Dendritic cell treated with granulocyte-macrophage colony-stimulating factor and Interleukin-4, amounts not matched to agents 40 ng/mL and 50 ng/mL, for 4 days (primary cell): ENCODE measurements at regions not wholly inside any gene's neighbourhood (a gene's known extent, or its start where the extent isn't known, plus 50 kb on each side); places are given as distances from the start of the nearest gene placed in this dataset.

ENCODE experiments used
- H3K27ac Mint-ChIP-seq: one replicate; pipeline ENCODE4 v1.8.0; 2022; ENCODE audit warnings: mild to moderate bottlenecking, mixed read lengths
- H3K27me3 Mint-ChIP-seq: one replicate; pipeline ENCODE4 v1.8.0; 2022; ENCODE audit warnings: mild to moderate bottlenecking, mixed read lengths
- H3K36me3 Mint-ChIP-seq: one replicate; pipeline ENCODE4 v1.8.0; 2022; ENCODE audit warnings: low read depth, mixed read lengths
- H3K4me1 Mint-ChIP-seq: one replicate; pipeline ENCODE4 v1.8.0; 2022; ENCODE audit warnings: low read depth, mixed read lengths
- H3K4me3 Mint-ChIP-seq: one replicate; pipeline ENCODE4 v1.8.0; 2022; ENCODE audit warnings: mild to moderate bottlenecking, moderate library complexity, mixed read lengths
- H3K9me3 Mint-ChIP-seq: one replicate; pipeline ENCODE4 v1.8.0; 2022; ENCODE audit warnings: mixed read lengths
- intact Hi-C: fragments of 100-400 bp; cut with micrococcal nuclease; formaldehyde crosslinking; loops from one replicate; pipeline ENCODE4 v1.15.0; 2022

DNA sequence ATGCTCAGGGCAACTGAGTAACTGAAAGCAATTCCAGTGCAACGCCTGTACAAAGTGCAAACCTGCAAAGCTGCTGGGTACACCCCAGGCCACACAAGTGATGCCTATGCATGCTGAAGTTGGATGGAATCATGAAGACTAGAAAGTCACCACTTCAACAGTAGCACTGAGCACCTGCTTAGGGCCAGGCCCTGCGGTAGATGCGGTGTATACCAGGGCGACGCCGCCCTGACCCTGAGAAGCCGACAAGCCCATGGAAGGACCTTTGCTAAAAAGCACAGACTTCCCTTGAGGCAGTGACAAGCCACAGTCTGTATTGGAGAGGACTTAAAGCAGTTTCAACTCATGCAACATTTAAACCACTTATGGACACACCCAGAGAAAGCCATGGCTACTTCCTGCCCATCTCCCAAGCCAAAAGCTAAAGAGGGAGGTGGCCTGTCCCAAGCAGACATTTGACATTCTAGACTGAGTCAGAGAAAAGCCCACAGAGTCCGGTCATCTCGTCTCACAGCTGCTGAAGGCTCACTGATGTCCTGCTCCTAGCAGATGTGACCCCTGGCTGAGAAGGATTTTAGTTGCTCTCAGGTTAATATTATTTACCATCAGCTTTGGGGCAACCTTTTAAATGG lies 843.9 kb upstream of the TMEM132C start:
- intact Hi-C loops, result no loop called here
- Mint-ChIP-seq H3K27me3 (no peaks in the 10 kb centered on the region), H3K4me3 (no peak overlapping the region), H3K36me3 (no peaks in the 10 kb centered on the region), H3K27ac (no peak overlapping the region), H3K4me1 (no peaks in the 10 kb centered on the region), H3K9me3 (peaks cover 28% of the 10 kb centered on the region)

DNA sequence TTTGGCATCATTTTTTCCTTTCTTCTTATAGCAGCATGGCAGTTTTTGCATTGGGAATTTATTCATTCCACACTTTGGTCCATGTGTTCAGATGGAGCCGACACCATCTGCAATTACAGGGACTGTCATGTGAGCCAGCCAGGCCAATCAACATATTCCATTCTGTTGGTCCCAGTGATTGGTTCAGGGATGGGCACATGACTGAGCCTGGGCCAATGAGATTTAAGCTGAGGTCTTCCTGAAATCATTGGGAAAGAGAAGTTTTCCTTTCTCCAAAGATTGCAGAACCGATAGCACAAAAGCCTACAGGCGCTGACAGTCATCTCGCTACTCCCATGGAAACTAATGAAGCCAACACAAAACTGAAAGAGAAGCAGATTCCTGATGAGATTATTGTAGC lies 841.5 kb upstream of the TMEM132C start:
- H3K27me3 Mint-ChIP-seq, result no peaks in the 10 kb centered on the region
- peaks cover 8% of the 10 kb centered on the region for H3K9me3 Mint-ChIP-seq
- H3K36me3 Mint-ChIP-seq, result no peaks in the 10 kb centered on the region
- no peak overlapping the region for H3K4me3 Mint-ChIP-seq
- H3K4me1 Mint-ChIP-seq, result no peaks in the 10 kb centered on the region
- H3K27ac Mint-ChIP-seq, result no peak overlapping the region
- intact Hi-C loops, result no loop called here

- H3K4me1 Mint-ChIP-seq, result no peaks in the 10 kb centered on the region
- no peaks in the 10 kb centered on the region for H3K27me3 Mint-ChIP-seq
- H3K36me3 Mint-ChIP-seq, result no peaks in the 10 kb centered on the region
- no peak overlapping the region for H3K27ac Mint-ChIP-seq
- intact Hi-C loops, result no loop called here
- H3K9me3 Mint-ChIP-seq, result no peaks in the 10 kb centered on the region
- no peak overlapping the region for H3K4me3 Mint-ChIP-seq
These were observed 838.5 kb upstream of the TMEM132C start for GRCh38 chr12:127428420-127428819.

- Mint-ChIP-seq H3K36me3 (no peaks in the 10 kb centered on the region), H3K9me3 (no peaks in the 10 kb centered on the region), H3K27me3 (no peaks in the 10 kb centered on the region), H3K27ac (no peak overlapping the region), H3K4me3 (no peak overlapping the region), H3K4me1 (no peaks in the 10 kb centered on the region)
- intact Hi-C loops, result no loop called here
These were observed 837.3 kb upstream of the TMEM132C start for GRCh38 chr12:127429551-127430285.

DNA sequence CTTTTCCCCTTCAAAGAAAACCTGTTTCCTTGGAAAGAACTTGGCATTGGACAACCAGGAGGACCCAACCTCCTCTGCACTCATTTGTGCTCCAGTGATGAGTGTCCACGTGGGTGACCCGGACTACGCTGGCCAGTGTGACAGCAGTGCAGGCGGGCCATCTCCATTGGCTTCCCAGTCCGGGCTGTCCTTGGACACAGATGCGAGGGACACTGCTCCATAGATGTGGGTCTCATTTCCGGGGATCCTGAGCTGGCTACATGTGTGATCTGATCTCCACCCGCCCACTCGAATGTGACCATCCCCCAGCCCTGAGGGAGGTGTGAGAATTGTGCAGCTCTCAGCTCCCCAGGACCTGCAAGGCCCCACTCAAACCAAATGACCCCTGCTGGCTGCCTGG lies 836.6 kb upstream of the TMEM132C start:
- Mint-ChIP-seq H3K27ac (no peak overlapping the region), H3K4me1 (no peaks in the 10 kb centered on the region), H3K4me3 (no peak overlapping the region), H3K27me3 (no peaks in the 10 kb centered on the region), H3K9me3 (no peaks in the 10 kb centered on the region), H3K36me3 (no peaks in the 10 kb centered on the region)
- intact Hi-C loops, result no loop called here

DNA sequence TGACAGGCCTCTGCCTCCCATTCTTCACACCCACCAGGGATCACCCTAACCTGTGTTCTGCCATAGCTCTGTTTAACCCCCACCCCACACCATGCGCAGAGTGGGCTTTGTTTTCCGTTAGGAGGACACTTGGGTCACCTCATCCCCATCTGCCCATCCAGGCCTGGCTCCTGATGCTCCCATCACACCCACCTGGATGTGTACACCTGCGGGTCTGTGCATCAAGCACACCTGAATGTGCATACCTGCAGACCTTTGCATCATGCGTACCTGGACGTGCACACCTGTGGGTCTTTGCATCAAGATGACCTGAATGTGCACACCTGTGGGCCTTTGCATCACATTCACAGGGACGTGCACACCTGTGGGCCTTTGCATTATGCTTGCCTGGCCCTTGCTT lies 835.8 kb upstream of the TMEM132C start:
- H3K4me3 Mint-ChIP-seq, result no peak overlapping the region
- no peaks in the 10 kb centered on the region for H3K9me3 Mint-ChIP-seq
- no peaks in the 10 kb centered on the region for H3K36me3 Mint-ChIP-seq
- H3K27me3 Mint-ChIP-seq, result no peaks in the 10 kb centered on the region
- H3K4me1 Mint-ChIP-seq, result no peaks in the 10 kb centered on the region
- intact Hi-C loops, result no loop called here
- H3K27ac Mint-ChIP-seq, result no peak overlapping the region

GRCh38 chr12:127431594-127431993 lies 835.4 kb upstream of the TMEM132C start:
- Mint-ChIP-seq H3K36me3 (no peaks in the 10 kb centered on the region), H3K9me3 (no peaks in the 10 kb centered on the region), H3K27ac (no peak overlapping the region), H3K4me1 (no peaks in the 10 kb centered on the region), H3K4me3 (no peak overlapping the region), H3K27me3 (no peaks in the 10 kb centered on the region)
- intact Hi-C loops, result no loop called here

GRCh38 chr12:127435439-127435838 lies 831.5 kb upstream of the TMEM132C start:
- Mint-ChIP-seq H3K4me3 (no peak overlapping the region), H3K36me3 (no peaks in the 10 kb centered on the region), H3K4me1 (no peaks in the 10 kb centered on the region), H3K9me3 (peaks cover 19% of the 10 kb centered on the region), H3K27ac (no peak overlapping the region), H3K27me3 (no peaks in the 10 kb centered on the region)
- intact Hi-C loops, result no loop called here

GRCh38 chr12:127438512-127439244 lies 828.3 kb upstream of the TMEM132C start:
- H3K27ac Mint-ChIP-seq, result no peak overlapping the region
- H3K4me1 Mint-ChIP-seq, result no peaks in the 10 kb centered on the region
- peaks cover 42% of the 10 kb centered on the region for H3K9me3 Mint-ChIP-seq
- H3K36me3 Mint-ChIP-seq, result no peaks in the 10 kb centered on the region
- intact Hi-C loops, result no loop called here
- no peak overlapping the region for H3K4me3 Mint-ChIP-seq
- no peaks in the 10 kb centered on the region for H3K27me3 Mint-ChIP-seq

DNA sequence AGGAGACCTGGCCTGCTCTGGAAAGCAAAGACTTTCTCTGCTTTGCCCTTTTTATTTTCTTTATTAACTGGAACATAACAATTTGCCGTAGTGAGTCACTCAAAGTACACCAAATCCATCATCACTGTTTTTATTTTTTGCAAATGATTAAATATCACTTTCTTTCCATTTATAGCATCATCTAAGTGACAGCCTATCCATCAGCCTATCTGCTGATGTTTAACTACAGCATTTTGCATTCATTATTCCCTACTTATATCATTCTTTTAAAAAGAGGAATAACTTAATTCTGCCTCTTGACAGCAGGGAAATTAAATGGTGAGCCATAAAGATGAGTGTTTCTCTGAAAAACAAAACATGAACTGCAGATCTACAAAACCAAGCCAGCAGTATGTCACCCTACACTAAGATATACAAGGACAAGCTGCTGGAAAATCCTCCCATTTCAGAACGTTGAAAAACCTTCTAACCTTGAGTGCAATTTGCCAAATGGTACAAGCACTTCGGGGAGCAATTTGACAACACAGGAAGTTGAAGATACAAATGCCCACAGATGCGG lies 821.3 kb upstream of the TMEM132C start:
- Mint-ChIP-seq H3K36me3 (no peaks in the 10 kb centered on the region), H3K4me1 (no peaks in the 10 kb centered on the region), H3K27ac (no peak overlapping the region), H3K9me3 (peaks cover 30% of the 10 kb centered on the region), H3K27me3 (no peaks in the 10 kb centered on the region), H3K4me3 (no peak overlapping the region)
- intact Hi-C loops, result no loop called here

GRCh38 chr12:127448906-127449305 lies 818.1 kb upstream of the TMEM132C start:
- H3K36me3 Mint-ChIP-seq, result no peaks in the 10 kb centered on the region
- no peaks in the 10 kb centered on the region for H3K4me1 Mint-ChIP-seq
- intact Hi-C loops, result no loop called here
- H3K9me3 Mint-ChIP-seq, result peaks cover 19% of the 10 kb centered on the region
- no peak overlapping the region for H3K27ac Mint-ChIP-seq
- no peaks in the 10 kb centered on the region for H3K27me3 Mint-ChIP-seq
- H3K4me3 Mint-ChIP-seq, result no peak overlapping the region

GRCh38 chr12:127450826-127451225 lies 816.1 kb upstream of the TMEM132C start:
- intact Hi-C loops, result no loop called here
- Mint-ChIP-seq H3K27me3 (peaks cover 14% of the 10 kb centered on the region), H3K9me3 (peaks cover 11% of the 10 kb centered on the region), H3K4me1 (no peaks in the 10 kb centered on the region), H3K4me3 (no peak overlapping the region), H3K27ac (no peak overlapping the region), H3K36me3 (no peaks in the 10 kb centered on the region)

DNA sequence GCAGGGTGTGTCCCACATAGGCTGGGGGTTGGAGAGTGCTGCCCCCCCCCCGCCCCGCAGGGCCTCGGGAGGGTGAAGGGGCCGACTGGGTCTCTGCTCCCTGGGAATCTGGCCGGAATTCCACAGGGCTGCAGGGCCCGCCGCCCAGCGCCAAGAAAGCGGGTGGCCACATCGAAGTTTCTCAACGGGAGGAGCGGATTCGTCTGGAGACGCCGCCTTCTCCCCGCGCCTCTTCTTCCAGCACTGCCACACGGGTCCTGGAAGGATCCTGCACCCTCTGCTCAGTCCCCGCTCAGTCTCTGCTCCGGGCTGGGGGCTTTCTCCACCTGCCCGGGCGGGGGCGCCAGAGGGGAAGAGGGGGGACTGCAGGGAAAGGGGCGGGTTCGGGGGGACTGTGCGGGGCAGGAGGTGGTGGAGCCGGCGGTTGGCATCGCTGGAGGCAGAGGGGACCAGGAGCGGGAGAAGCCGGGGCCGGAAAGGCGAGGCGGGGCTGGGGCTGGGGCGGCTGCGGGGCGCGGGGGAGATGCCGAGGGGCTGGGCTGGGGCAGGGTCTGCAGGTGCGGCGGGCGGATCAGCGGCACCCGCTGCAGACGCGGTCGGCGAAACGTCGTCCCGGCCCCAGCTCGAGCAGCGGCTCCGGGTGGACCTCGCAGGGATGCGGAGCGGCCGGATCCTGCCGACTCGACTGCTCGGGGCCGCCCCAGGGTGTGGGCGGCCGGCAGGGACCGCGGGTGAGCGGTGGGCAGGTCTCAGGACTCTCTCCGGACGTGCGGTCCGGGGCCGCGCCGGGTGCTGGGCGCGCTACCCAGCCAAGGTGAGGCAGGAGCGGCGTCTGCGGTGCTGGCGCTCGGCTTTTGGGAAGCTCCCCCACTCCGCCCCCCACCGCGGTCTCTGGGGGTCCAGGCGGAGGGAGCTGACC lies 811.4 kb upstream of the TMEM132C start:
- H3K27me3 Mint-ChIP-seq, result peaks cover 26% of the 10 kb centered on the region
- H3K9me3 Mint-ChIP-seq, result peaks cover 11% of the 10 kb centered on the region
- H3K4me3 Mint-ChIP-seq, result no peak overlapping the region
- H3K27ac Mint-ChIP-seq, result no peak overlapping the region
- H3K36me3 Mint-ChIP-seq, result no peaks in the 10 kb centered on the region
- no peaks in the 10 kb centered on the region for H3K4me1 Mint-ChIP-seq
- intact Hi-C loops, result no loop called here
